Astrocyte of the spinal cord (primary cell): ENCODE measurements at regions not wholly inside any gene's neighbourhood (a gene's known extent, or its start where the extent isn't known, plus 50 kb on each side); places are given as distances from the start of the nearest gene placed in this dataset.

Experiments used
- DNase-seq: peaks from one replicate; pipeline ENCODE4 v3.0.0; 2011; ENCODE audit warnings: low read depth, low spot score
- H3K4me3 ChIP-seq: 2 replicates; pipeline ENCODE4 v1.5.1; 2011; ENCODE audit warnings: low read depth, mild to moderate bottlenecking, low read length, moderate library complexity
- in situ Hi-C: cut with HindIII; loops from 2 replicates; pipeline ENCODE4 v1.10.0; 2017; ENCODE audit warnings: low sequenced_read_pairs
- TF ChIP-seq, protein P1 (sequence below): IDR thresholded peaks from 2 replicates; pipeline ENCODE4 v1.5.1; 2012; ENCODE audit warnings: low read depth, mild to moderate bottlenecking, low read length, inconsistent platforms

DNA sequence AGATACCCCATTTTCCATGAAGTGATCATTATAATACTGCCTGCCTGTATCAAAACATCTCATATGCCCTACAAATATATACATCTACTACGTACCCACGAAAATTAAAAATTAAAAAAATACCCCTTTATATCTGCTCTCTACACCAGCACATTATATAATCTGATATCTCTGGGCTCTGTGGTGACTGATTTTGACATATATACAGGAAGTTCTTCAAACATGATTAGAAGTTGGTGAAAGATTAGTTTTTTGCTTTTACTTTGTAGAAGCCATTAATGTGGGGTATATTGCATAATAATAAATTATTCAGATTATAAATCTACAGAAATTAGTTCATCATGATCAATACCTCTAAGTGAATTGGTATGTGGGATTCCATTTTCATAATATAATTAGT lies 126.7 kb upstream of the MDM1 start:
- TF ChIP-seq, protein P1, sequence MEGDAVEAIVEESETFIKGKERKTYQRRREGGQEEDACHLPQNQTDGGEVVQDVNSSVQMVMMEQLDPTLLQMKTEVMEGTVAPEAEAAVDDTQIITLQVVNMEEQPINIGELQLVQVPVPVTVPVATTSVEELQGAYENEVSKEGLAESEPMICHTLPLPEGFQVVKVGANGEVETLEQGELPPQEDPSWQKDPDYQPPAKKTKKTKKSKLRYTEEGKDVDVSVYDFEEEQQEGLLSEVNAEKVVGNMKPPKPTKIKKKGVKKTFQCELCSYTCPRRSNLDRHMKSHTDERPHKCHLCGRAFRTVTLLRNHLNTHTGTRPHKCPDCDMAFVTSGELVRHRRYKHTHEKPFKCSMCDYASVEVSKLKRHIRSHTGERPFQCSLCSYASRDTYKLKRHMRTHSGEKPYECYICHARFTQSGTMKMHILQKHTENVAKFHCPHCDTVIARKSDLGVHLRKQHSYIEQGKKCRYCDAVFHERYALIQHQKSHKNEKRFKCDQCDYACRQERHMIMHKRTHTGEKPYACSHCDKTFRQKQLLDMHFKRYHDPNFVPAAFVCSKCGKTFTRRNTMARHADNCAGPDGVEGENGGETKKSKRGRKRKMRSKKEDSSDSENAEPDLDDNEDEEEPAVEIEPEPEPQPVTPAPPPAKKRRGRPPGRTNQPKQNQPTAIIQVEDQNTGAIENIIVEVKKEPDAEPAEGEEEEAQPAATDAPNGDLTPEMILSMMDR, result no peak
- in situ Hi-C loops, result no loop called here
- H3K4me3 ChIP-seq, result no peak overlapping the region
- no peak for DNase-seq

- DNase-seq, result no peak
- TF ChIP-seq, protein P1, result no peak
- in situ Hi-C loops, result no loop called here
- no peak overlapping the region for H3K4me3 ChIP-seq
Observed at GRCh38 chr12:68460236-68460635, 128.1 kb upstream of the MDM1 start.

GRCh38 chr12:68461645-68462044 lies 129.5 kb upstream of the MDM1 start:
- H3K4me3 ChIP-seq, result no peak overlapping the region
- no peak for DNase-seq
- TF ChIP-seq, protein P1, result no peak
- in situ Hi-C loops, result no loop called here

GRCh38 chr12:68462803-68463202 lies 130.6 kb upstream of the MDM1 start:
- no peak overlapping the region for H3K4me3 ChIP-seq
- TF ChIP-seq, protein P1, result no peak
- in situ Hi-C loops, result no loop called here
- no peak for DNase-seq

GRCh38 chr12:68465227-68465626 lies 133.1 kb upstream of the MDM1 start:
- DNase-seq, result no peak
- no peak overlapping the region for H3K4me3 ChIP-seq
- in situ Hi-C loops, result no loop called here

DNA sequence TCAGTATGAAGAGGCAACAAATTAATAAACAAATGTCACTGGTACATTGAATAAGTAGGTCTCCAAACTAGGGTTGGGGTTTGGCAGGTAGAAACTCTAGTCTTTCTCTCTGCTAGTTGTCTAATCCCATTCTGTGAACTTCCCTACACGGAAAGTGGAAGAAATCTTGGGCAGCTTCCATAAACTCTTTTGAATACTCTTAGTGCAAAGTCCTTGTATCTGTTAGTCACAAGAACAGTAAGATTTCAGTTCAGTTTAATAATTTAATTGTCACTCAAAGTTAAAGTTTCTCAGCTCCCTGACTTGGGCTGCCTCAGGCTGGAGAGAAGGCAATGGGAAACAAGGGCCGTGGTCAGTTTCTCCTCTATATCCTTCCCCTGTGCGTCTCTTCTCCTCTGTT lies 135.4 kb upstream of the MDM1 start:
- TF ChIP-seq, protein P1, result no peak
- no peak overlapping the region for H3K4me3 ChIP-seq
- in situ Hi-C loops, result no loop called here
- DNase-seq, result no peak

More at GRCh38 chr12:68465227-68465626, 133.1 kb upstream of the MDM1 start:
- TF ChIP-seq, protein P1, result no peak

DNA sequence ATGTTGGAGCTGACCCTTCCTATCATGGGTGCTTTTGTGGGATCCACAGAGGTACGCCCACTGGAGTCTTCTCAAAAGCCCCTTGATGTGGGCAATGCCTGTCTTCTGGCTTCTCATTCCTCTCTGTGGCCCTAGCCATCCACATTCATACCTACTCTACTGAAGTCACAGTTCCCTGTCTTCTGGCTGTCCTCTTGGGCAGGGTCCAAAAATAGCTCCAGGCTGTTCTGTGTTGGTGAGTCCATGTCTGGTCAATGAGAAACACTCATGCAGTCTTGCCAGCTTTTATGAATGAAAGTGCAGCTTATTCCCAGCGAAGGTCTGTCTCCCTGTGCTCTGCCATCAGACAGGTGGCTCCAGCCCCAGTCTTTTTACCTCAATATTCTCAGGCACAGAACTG lies 135.9 kb upstream of the MDM1 start:
- in situ Hi-C loops, result no loop called here
- TF ChIP-seq, protein P1, result no peak
- H3K4me3 ChIP-seq, result no peak overlapping the region
- DNase-seq, result no peak
